Lower leg skin (tissue), 4 donors: ENCODE measurements at regions not wholly inside any gene's neighbourhood (a gene's known extent, or its start where the extent isn't known, plus 50 kb on each side); places are given as distances from the start of the nearest gene placed in this dataset.
A peak's percentile ranks its signal among the peaks of the same experiment; 100 is the strongest.

Source experiments
- DNase-seq, 2 donors: peaks; one replicate each; pipeline ENCODE4 v3.0.0-alpha.2; 2019; ENCODE audit warnings: low spot score in 2 of 2
- H3K4me3 ChIP-seq: fragments of 200-600 bp; sonication (generic); 2 replicates; pipeline ENCODE4 v1.5.1; 2017; ENCODE audit warnings: mild to moderate bottlenecking, low read depth; ENCODE audit not compliant: poor library complexity, severe bottlenecking
- POLR2A ChIP-seq, 2 donors: fragments of 450-650 bp; IDR thresholded peaks; one replicate each; pipeline ENCODE4 v1.6.1; 2016 to 2017; ENCODE audit warnings: antibody characterized with exemption in 2 of 2, mild to moderate bottlenecking in 1 of 2, moderate library complexity in 1 of 2
- WGBS, 2 donors: methylation state at CpG; one replicate each; pipeline ENCODE4 v1.1.5; 2018; 5-methylcytosine and 5-hydroxymethylcytosine counted together
- intact Hi-C: fragments of 100-400 bp; cut with DNase I; formaldehyde crosslinking; loops from one replicate; pipeline ENCODE4 v1.15.0; 2023; ENCODE audit warnings: low total_unique reads
- TF ChIP-seq, protein P1 (sequence below), 3 donors: fragments of 450-650 bp; IDR thresholded peaks; one replicate each; pipeline ENCODE4 v1.5.1; 2016; ENCODE audit warnings: antibody characterized with exemption in 3 of 3, mild to moderate bottlenecking in 3 of 3, moderate library complexity in 2 of 3

GRCh38 chr2:240298803-240299709 is 136.4 kb upstream of the GPC1 start:
- peak; percentile 7 to 68 for DNase-seq
- no peak overlapping the region for H3K4me3 ChIP-seq
- TF ChIP-seq, protein P1, sequence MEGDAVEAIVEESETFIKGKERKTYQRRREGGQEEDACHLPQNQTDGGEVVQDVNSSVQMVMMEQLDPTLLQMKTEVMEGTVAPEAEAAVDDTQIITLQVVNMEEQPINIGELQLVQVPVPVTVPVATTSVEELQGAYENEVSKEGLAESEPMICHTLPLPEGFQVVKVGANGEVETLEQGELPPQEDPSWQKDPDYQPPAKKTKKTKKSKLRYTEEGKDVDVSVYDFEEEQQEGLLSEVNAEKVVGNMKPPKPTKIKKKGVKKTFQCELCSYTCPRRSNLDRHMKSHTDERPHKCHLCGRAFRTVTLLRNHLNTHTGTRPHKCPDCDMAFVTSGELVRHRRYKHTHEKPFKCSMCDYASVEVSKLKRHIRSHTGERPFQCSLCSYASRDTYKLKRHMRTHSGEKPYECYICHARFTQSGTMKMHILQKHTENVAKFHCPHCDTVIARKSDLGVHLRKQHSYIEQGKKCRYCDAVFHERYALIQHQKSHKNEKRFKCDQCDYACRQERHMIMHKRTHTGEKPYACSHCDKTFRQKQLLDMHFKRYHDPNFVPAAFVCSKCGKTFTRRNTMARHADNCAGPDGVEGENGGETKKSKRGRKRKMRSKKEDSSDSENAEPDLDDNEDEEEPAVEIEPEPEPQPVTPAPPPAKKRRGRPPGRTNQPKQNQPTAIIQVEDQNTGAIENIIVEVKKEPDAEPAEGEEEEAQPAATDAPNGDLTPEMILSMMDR (IDR thresholded peaks at IDR 0.05): no peak
- TF ChIP-seq POLR2A (IDR thresholded peaks at IDR 0.05): no peak
- WGBS, 2 donors: 89 to 90% methylated on average over 15 to 18 of the region's 18 CpGs
- intact Hi-C loops: no loop called here

GRCh38 chr2:240299710-240300068 is 135.8 kb upstream of the GPC1 start:
- 80 to 87% methylated on average over 6 to 7 of the region's 7 CpGs for WGBS, 2 donors
- intact Hi-C loops: no loop called here
- DNase-seq: peak in 1 of 2 donors; percentile 3
- TF ChIP-seq, protein P1 (IDR thresholded peaks at IDR 0.05): no peak
- no peak for TF ChIP-seq POLR2A (IDR thresholded peaks at IDR 0.05)
- no peak overlapping the region for H3K4me3 ChIP-seq

DNA sequence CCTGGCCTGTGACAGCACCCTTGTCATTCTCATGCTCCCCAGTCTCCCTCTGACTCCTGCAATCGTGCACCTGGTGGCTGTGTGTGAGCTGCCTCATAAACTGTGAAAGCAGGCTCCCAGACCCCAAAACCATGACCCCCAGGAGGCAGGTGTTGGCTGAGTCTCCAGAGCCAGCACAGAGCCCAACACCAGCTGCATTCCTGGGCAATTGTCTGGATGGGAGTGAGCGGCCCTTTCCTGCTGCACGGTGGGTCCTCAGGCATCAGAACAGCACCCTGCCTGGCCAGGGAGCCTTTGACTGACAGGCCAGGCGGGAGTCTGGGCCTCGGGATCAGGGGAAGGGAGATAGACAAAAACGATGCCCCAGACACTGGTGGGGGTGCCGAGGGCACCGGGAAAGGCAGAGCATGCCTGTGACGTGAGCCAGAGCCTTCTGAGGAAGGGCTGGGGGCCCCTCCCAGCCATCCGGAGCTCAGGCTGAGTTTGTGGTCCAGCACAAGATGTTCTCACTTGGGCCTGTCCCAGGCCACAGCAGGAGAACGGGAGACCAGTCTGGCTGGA is 135.1 kb upstream of the GPC1 start:
- DNase-seq: peak in 1 of 2 donors; percentile 7
- intact Hi-C loops: no loop called here
- TF ChIP-seq, protein P1 (IDR thresholded peaks at IDR 0.05): no peak
- TF ChIP-seq POLR2A (IDR thresholded peaks at IDR 0.05): no peak
- WGBS, 2 donors: 71 to 75% methylated on average over 10 of the region's 11 CpGs
- no peak overlapping the region for H3K4me3 ChIP-seq

DNA sequence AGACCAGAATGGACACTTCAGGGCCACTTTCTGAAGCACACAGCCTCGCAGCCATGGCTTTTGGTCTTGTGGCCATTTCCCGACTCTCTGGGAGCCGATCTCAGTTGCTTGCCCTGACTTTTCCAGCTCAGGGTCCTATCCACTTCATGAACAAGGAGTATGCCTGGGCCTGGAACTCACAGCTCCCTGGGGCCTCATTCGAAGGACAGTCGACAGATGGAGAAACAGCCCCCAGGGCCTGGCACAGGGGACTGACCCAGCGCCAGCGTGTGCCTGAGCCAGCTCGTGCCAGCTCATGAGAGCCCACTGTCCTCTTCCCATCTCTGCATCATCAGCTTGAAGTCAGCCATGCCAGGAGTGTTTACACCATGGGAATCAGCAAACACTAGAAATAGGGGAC is 134.6 kb upstream of the GPC1 start:
- no peak for TF ChIP-seq POLR2A (IDR thresholded peaks at IDR 0.05)
- TF ChIP-seq, protein P1 (IDR thresholded peaks at IDR 0.05): no peak

GRCh38 chr2:240301256-240301795 is 134.1 kb upstream of the GPC1 start:
- 89 to 91% methylated on average over 13 of the region's 13 CpGs for WGBS, 2 donors
- H3K4me3 ChIP-seq: no peak overlapping the region
- intact Hi-C loops: no loop called here
- DNase-seq: peak; percentile 6 to 53
- TF ChIP-seq, protein P1 (IDR thresholded peaks at IDR 0.05): no peak
- no peak for TF ChIP-seq POLR2A (IDR thresholded peaks at IDR 0.05)

More for the DNA sequence above, 134.6 kb upstream of the GPC1 start:
- intact Hi-C loops: no loop called here
- peak in 1 of 2 donors; percentile 8 for DNase-seq
- 83 to 91% methylated on average over 8 of the region's 8 CpGs for whole genome bisulfite sequencing, 2 donors
- no peak overlapping the region for H3K4me3 ChIP-seq
